Erythroblast (primary cell): ENCODE measurements at regions not wholly inside any gene's neighbourhood (a gene's known extent, or its start where the extent isn't known, plus 50 kb on each side); places are given as distances from the start of the nearest gene placed in this dataset.

ENCODE experiments used
- GATA1 ChIP-seq: IDR thresholded peaks from 2 replicates; pipeline ENCODE4 v1.6.1; 2011; ENCODE audit warnings: low read depth, mild to moderate bottlenecking, control low read depth, low read length, moderate library complexity
- POLR2A ChIP-seq: IDR thresholded peaks from 2 replicates; pipeline ENCODE4 v1.6.1; 2011; ENCODE audit warnings: mild to moderate bottlenecking, low read length

DNA sequence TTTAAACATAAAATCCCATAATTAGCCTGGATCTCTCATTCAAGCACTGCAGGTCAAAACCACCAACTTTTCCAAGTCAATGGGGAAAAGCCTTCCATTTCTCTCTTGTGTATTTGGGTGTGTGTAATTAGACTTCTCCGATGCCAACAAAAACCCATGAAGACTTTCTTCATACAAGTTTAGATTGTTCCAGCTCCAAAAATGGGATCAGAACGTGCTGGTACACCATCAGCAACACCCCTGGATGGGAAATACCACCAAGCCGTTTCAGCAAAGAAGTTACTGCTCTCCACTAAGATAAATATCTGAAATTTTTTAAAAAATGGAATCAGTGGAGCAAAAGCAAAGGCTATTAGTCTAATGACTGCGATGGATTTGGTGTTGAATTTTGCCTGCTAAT, 837.3 kb upstream of the SOX9 start:
- TF ChIP-seq POLR2A (no peak), GATA1 (no peak)
